ENCODE measurements at regions not wholly inside any gene's neighbourhood (a gene's known extent, or its start where the extent isn't known, plus 50 kb on each side); places are given as distances from the start of the nearest gene placed in this dataset.

DNA sequence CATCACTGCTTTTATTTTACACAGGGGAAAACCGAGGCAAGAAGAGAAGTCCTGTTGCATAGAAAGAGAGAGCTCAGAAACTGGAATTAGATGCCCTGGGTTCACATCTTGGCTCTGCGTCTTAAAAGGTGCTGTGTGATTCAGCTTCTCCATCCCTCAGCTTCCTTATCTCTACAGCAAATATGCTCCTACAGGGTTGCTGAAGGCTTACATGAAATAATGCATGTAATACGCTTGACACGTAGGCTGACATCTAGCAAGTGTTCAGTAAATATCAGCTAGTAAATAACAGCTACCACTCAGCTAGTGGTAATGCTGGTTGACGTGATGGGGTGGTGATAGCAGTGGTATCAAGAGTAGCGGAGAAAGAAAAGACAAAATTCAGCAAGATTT lies 77.1 kb upstream of the CD55 start:
- no peak overlapping the region for H3K4me3 ChIP-seq (ENCODE audit: insufficient read depth, low read depth, low read length)
- H3K23ac ChIP-seq (ENCODE audit: low read depth, low read length), result 0 out of 2 replicates have a peak overlapping the region, but pooled peaks have one; percentile 14
- H3K79me1 ChIP-seq (ENCODE audit: low read depth in 1 of 2, low read length in 2 of 2), result no peaks in the 10 kb centered on the region
- no peak for ATAC-seq (ENCODE audit: low read depth)
- peaks cover 16% of the 10 kb centered on the region for H3K4me1 ChIP-seq (ENCODE audit: control insufficient read depth, insufficient read depth, low read length)
- ChIA-PET POLR2A (ENCODE audit: unreplicated experiment) (no interaction called here), CTCF (interaction anchor here (0.6 kb wide), 1 partner anchor 61 kb away, joined by 3 read pairs; no protein-coding TSS in a partner anchor)
- intact Hi-C loops (cut with micrococcal nuclease), result loop anchor here (5.0 kb wide), 3 partner anchors 43 to 148 kb away; no protein-coding TSS in a partner anchor
- peak overlapping the region; percentile 87 for H2BK20ac ChIP-seq (ENCODE audit: low read depth, low read length)
- H4K8ac ChIP-seq (ENCODE audit: low read depth in 2 of 2, low read length in 2 of 2), result peak overlapping the region; percentile 34 to 73; a peak in 3 of 4 replicates
- no peaks in the 10 kb centered on the region for H3K9me3 ChIP-seq (ENCODE audit: control insufficient read depth, insufficient read depth, low read length)
- H4K91ac ChIP-seq (ENCODE audit: insufficient read depth, low read depth, low read length), result peak overlapping the region; percentile 89
- peak overlapping the region; percentile 84; the same call in 1 of the 2 replicates for H2AK5ac ChIP-seq (ENCODE audit: low read depth, low read length)
- peak overlapping the region; percentile 89 for H2BK120ac ChIP-seq (ENCODE audit: low read depth, low read length)
- H2BK15ac ChIP-seq (ENCODE audit: low read depth, low read length), result peak overlapping the region; percentile 62; the same call in 2 of the 3 replicates
- H3K9me1 ChIP-seq (ENCODE audit: insufficient read depth, low read length), result peaks cover 16% of the 10 kb centered on the region; the same call in 1 of the 2 replicates
- H3K27me3 ChIP-seq (ENCODE audit: control insufficient read depth, insufficient read depth, low read length), result no peaks in the 10 kb centered on the region
- H3K4ac ChIP-seq (ENCODE audit: low read depth, low read length), result peak overlapping the region; percentile 81
- peak overlapping the region; percentile 94; the same call in 1 of the 2 replicates for H3K18ac ChIP-seq (ENCODE audit: low read depth, low read length)
- peak overlapping the region; percentile 14 for H2AFZ ChIP-seq (replicated peaks; ENCODE audit: low read length, poor library complexity)
- no peak for DNase-seq
- no peaks in the 10 kb centered on the region for H3K36me3 ChIP-seq (ENCODE audit: control insufficient read depth, insufficient read depth, low read length)
- WGBS, 2 experiments (ENCODE audit: extremely low coverage in 2 of 2, insufficient read length in 1 of 2), result no CpG with 5 or more reads among the region's 6 CpGs
- H3K14ac ChIP-seq (replicated peaks; ENCODE audit: low read depth, low read length), result peak overlapping the region; percentile 61
- dilution Hi-C loops (cut with HindIII; ENCODE audit: low sequenced_read_pairs, unreplicated experiment), result no loop called here
- H2AK9ac ChIP-seq (replicated peaks; ENCODE audit: low read depth, low read length, poor library complexity), result peak overlapping the region; percentile 23
- H2BK5ac ChIP-seq (ENCODE audit: low read depth, low read length, poor library complexity, severe bottlenecking), result peak overlapping the region; percentile 84
- peak overlapping the region; percentile 36; the same call in 1 of the 2 replicates for H3K27ac ChIP-seq (ENCODE audit: insufficient read depth, low read length)
- H4K20me1 ChIP-seq (ENCODE audit: insufficient read depth, low read length), result no peaks in the 10 kb centered on the region
- H4K5ac ChIP-seq (ENCODE audit: low read depth, low read length), result peak overlapping the region; percentile 57
- H3K9ac ChIP-seq (ENCODE audit: low read depth, low read length), result no peak overlapping the region
- in situ Hi-C loops (cut with MboI; ENCODE audit: low sequenced_read_pairs), result no loop called here
- H3K56ac ChIP-seq (ENCODE audit: extremely low read depth, insufficient read depth, low read length), result peak overlapping the region; percentile 81; the same call in 1 of the 2 replicates
- TF ChIP-seq CHD1 (IDR thresholded peaks at IDR 0.05; ENCODE audit: low read depth, low read length) (no peak), CEBPB (IDR thresholded peaks at IDR 0.05; ENCODE audit: low read depth, low read length) (no peak), POLR2A (IDR thresholded peaks at IDR 0.05; ENCODE audit: low read depth, low read length) (no peak), MXI1 (IDR thresholded peaks at IDR 0.05; ENCODE audit: borderline replicate concordance, low read depth, low read length) (no peak), RAD21 (IDR thresholded peaks at IDR 0.05; ENCODE audit: low read length) (no peak), BHLHE40 (IDR thresholded peaks at IDR 0.05; ENCODE audit: low read depth, low read length) (no peak), MAZ (IDR thresholded peaks at IDR 0.05; ENCODE audit: borderline replicate concordance, low read depth, low read length) (no peak), SMC3 (IDR thresholded peaks at IDR 0.05; ENCODE audit: low read depth, low read length) (no peak), MAFK (IDR thresholded peaks at IDR 0.05; ENCODE audit: low read depth, low read length) (no peak), RCOR1 (IDR thresholded peaks at IDR 0.05; ENCODE audit: insufficient replicate concordance, low read length) (no peak), NFE2L2 (IDR thresholded peaks at IDR 0.05; ENCODE audit: low read depth, low read length) (no peak)
- TF ChIP-seq, protein P1, sequence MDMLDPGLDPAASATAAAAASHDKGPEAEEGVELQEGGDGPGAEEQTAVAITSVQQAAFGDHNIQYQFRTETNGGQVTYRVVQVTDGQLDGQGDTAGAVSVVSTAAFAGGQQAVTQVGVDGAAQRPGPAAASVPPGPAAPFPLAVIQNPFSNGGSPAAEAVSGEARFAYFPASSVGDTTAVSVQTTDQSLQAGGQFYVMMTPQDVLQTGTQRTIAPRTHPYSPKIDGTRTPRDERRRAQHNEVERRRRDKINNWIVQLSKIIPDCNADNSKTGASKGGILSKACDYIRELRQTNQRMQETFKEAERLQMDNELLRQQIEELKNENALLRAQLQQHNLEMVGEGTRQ (IDR thresholded peaks at IDR 0.05; ENCODE audit: low read depth, low read length), result no peak
- BruUV-seq (replicated peaks), result no TSS peak
- peak overlapping the region; percentile 38; the same call in 1 of the 2 replicates for H3K4me2 ChIP-seq (ENCODE audit: low read depth, low read length)
